Right ventricle myocardium superior (tissue), 1 donor: ENCODE measurements at regions not wholly inside any gene's neighbourhood (a gene's known extent, or its start where the extent isn't known, plus 50 kb on each side); places are given as distances from the start of the nearest gene placed in this dataset.

Source experiments
- ATAC-seq: fragments of 200-7000 bp; cut with Tn5 transposase; one replicate; pipeline ENCODE4 v1.9.1; 2020; ENCODE audit warnings: mild to moderate bottlenecking; ENCODE audit not compliant: poor library complexity
- DNase-seq: peaks from one replicate; pipeline ENCODE4 v3.0.0-alpha.2; 2020
- intact Hi-C: fragments of 100-400 bp; cut with DNase I; formaldehyde crosslinking; loops from one replicate; pipeline ENCODE4 v1.11.2; 2022
- donor health status: DM: no; HTN: yes; CAD: no; lungs with severe emphysema.

GRCh38 chr4:137638934-137639333, 106.6 kb upstream of the PCDH18 start:
- intact Hi-C loops = no loop called here
- no peak for DNase-seq
- ATAC-seq = no peak

DNA sequence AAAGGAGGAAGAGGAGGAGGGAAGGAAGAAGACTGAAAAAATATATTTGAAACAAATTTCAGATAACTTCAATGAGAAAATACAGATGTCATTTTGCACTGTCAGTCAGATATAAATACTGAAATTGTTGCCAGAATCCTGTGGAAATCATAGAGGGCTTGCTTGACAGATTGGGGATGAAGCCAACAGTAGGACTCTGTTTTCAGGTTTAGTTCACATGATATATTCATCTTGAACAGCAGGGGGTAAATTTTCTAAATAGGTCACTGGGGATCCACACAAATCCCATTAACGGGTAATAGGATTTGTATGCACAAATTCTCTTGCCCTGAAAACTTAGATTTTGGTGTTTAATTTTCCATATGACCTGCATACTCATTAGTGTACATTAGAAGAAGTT, 103.3 kb upstream of the PCDH18 start:
- ATAC-seq = no peak
- no peak for DNase-seq
- intact Hi-C loops = no loop called here

- DNase-seq = no peak
- peak; percentile 89 for ATAC-seq
- intact Hi-C loops = no loop called here
Observed at GRCh38 chr4:137635108-137635507, 102.8 kb upstream of the PCDH18 start.

DNA sequence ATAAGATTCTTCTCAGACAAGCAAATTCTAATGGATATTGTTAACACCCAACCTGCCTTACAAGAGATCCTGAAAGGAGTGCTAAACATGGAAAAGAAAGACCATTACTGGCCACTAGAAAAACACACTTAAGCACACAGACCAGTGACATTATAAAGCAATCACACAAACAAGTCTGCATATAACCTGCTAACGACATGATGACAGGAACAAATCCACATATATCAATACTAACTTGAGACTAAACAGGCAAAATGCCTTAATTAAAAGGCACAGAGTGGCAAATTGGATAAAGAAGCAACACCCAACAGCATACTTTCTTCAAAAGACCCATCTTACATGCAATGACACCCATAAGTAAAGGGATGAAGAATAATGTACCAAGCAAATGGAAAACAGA, 100.5 kb upstream of the PCDH18 start:
- no peak for DNase-seq
- intact Hi-C loops = no loop called here
- ATAC-seq = no peak

DNA sequence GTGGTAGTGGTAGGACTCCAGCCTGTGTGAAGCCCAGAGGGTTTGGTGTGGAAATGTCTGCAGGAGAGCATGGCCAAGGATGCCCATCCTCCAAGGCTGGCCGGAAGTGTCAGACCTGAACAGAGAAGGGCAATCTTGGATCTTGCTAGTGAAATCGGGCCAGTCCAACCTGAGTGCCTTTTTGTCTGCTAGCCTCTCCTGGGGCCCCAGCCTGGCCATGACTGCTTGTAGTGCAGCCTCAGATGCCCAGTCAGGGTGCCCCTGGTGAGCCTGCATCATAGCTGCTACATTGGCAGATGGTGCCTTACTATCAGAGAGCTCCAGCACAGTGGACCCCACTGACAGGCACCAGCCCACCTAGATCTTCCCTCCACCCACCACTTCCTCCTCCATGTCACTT, 99.3 kb upstream of the PCDH18 start:
- intact Hi-C loops = no loop called here
- DNase-seq (no peak), ATAC-seq (no peak)

GRCh38 chr4:137630252-137630651, 98.0 kb upstream of the PCDH18 start:
- ATAC-seq (no peak), DNase-seq (no peak)
- intact Hi-C loops = no loop called here

DNA sequence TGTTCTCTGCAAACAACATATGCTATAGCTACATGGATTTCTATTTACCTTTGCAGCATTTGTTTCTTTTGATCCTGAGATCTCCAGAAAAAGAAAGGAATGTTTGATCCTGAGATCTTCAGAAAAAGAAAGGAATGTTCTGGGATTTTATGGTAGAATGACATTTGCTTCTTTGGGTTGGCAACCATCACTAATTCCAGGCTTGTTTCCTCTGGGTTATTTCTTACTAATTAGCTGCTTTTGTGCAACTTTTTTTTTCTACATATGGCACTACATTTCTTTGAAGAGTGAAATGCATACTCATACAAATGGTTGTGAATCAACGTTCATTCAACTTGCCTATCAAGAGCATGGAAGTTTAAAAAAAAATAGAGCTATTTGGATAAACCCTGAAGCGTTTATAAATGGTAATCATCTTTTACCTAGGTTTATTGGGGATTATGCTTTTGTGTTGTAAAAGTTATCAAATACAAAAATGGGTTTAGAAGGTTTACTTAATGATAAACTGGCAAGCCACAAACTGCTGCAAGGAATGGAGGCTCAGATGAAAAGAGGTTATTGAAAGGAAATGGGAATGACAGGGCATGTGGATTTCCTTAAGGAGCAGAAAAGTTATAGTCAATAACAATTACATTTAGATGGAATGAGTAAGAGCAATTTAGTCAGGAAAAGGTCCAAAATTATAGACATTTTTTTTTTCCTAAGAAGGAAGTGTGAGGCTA, 95.6 kb upstream of the PCDH18 start:
- ATAC-seq = no peak
- intact Hi-C loops = no loop called here
- DNase-seq = no peak

GRCh38 chr4:137626942-137627738, 94.8 kb upstream of the PCDH18 start:
- ATAC-seq (no peak), DNase-seq (no peak)
- intact Hi-C loops = no loop called here

DNA sequence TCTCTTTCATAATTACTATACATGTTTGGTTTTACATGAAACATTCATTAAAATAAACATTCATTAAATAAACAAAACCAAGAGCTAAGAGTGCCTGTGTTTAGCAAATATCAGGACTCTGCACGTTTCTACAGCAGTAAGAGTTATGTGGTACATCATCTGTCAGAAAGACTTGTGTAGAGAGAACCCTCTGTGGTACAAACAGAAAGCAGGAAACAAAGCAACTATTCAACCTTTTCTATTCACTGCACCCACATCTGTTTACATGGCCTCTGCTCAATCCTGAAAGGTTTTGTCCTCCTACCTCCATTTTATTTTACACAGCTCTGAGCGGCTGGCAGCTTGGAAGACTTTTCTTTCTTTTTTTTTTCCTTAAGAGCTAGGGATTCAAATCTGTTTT, 90.7 kb upstream of the PCDH18 start:
- no peak for ATAC-seq
- DNase-seq = no peak
- intact Hi-C loops = no loop called here

- no peak for ATAC-seq
- intact Hi-C loops = no loop called here
- no peak for DNase-seq
Observed at GRCh38 chr4:137621056-137621455, 88.8 kb upstream of the PCDH18 start.

DNA sequence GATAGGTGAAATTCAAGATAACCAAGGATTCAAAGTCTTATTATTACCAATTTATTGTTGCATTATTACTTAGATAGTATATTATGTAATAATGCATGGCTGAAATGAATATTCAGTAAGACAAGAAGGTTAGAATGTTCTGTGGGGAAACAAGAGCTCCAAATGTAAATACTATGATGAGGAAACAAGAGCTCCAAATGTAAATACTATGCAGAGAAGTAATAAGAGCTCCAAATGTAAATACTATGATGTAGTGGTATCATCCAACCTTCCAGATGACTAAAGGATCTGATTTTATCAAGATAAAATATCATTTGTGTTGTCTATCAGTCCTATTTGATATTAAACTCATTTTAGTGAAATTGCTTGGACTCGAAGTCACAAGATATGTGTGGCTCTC, 82.2 kb upstream of the PCDH18 start:
- ATAC-seq (no peak), DNase-seq (no peak)
- intact Hi-C loops = no loop called here

DNA sequence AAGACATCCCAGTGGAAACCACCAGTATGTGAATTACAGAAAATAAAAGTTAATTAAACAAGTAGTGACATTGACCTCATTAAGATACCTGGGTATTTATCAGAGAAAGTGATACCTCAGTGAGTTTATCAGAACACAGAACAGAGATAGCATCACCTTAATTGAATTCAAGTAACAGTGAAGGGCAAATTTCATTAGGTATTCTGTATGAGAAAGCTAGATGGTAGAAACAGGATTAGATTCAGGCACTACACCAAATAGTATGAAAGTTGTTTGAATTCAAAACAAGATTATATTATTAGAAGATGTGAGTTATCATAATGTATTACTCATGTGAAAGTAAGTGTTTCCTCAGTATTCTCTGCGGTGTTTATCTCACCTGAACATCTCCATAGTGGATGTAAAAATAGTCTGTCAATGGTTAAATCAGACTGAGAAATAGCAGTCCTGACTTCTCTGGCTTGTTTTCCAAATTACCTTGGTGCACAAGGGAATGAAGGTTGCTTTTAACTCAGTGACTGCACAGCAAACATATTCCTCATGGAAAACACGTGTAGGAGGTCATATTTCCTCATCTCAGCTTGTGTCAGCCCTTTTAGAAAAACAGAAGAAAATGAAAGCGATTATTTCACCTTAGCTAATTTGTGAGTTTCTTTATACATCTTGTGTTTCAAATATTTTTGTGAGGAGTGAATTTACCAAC, 79.9 kb upstream of the PCDH18 start:
- no peak for ATAC-seq
- intact Hi-C loops = no loop called here
- no peak for DNase-seq

DNA sequence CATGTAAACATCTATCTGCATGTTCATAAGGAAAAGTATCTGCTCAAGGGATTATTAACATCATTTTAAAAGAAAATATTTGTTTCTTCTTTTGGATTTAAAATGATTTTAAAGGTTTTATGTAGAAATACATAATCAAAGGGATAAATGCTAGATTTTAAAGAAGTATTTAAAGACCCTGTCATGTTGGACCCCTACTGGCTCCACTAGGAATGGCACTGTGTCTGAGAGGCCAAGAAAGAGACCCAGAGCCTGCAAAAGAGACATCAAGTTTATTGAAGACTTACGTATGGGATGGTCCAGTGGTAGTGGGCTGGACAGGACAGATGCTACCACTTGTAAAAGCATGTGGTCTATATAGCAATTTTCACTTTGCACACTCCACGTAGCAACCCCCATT, 78.7 kb upstream of the PCDH18 start:
- intact Hi-C loops = no loop called here
- DNase-seq (no peak), ATAC-seq (no peak)

DNA sequence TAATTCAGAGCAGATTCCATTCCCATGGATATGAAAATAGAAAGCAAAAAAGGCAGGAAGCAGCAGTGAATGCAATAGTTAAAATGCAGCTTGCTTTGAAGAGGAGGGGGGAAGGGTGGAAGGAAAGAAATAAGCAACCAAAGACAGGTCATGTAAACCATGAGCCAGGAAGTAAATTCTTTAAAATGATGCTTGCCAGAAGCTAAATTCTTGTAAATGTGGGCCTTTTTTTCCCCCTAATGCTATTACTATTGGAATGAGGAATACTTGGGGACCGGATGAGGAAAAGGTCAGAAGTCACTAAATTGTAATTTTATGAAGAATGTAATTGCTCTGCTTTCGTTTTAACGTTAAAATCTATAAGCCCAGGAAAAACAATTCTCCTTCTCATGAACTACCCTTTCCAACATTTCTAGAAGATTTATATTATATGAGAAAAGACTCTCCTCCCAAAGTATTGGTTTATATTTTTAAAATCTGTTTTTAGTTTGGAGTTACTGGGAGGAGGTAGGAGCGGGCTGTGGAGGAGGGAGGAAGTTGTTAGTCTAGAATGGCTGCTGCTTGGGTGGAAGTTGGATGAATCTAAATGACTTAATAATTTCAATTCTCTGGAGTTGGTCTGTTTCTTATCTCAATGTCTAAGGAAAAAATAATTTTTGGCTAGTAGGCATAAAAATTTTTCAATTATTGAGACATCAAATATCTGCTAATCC, 77.6 kb upstream of the PCDH18 start:
- DNase-seq (no peak), ATAC-seq (peak; percentile 68)
- intact Hi-C loops = no loop called here

- DNase-seq = no peak
- intact Hi-C loops = no loop called here
- ATAC-seq = peak; percentile 68
Observed at GRCh38 chr4:137608085-137608484, 75.8 kb upstream of the PCDH18 start.

GRCh38 chr4:137602436-137602835, 70.1 kb upstream of the PCDH18 start:
- DNase-seq (no peak), ATAC-seq (no peak)
- intact Hi-C loops = no loop called here

DNA sequence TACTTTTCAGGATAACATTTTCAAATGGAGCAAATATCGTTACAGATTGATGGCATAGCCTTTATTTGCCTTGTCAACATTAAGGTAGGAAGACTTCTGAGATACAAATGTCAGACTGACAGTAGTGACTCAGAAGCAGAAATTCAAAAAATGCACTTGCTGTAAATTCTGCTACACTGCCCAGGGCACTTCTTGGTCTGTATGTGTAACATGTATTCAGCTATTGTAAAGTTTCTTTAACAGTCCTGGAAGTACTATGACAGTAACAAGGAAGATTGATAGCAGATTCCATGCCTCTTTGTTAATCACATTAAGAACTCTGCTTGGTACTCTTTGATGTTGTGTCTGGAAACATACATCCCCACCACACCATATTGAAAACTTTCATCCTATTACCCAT, 69.6 kb upstream of the PCDH18 start:
- intact Hi-C loops = no loop called here
- no peak for DNase-seq
- ATAC-seq = no peak

GRCh38 chr4:137599734-137600133, 67.4 kb upstream of the PCDH18 start:
- DNase-seq = no peak
- intact Hi-C loops = no loop called here
- ATAC-seq = no peak

DNA sequence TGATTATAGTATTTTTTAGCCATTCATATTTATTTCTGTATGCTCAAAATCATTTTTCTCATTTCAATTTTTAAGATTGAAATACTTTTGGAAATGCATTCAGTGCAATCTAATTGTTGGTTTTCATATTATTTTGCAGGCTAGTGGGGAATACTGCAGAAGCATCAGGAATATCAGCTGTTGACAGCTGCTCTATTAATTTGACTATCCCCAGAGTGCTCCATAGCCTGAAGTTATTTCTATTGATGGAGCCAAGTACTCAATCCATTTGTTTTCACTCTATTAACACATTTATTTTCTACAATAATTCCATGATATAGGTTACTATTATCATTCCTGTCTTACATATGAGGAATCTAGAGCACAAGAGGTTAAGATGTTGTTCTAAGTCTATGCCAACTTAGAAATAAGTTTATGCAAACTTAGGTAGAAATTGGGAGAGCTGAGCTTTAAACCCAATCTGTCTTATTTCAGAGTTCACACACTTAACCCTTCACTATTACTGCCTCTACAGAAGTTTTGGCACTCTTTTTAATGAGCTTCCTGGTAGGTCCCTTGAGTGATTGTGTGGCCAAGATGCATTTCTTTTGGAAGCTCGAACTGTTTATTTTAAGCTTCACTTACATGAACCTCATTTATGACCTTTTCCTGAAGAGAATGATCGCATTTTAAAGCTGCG, 65.6 kb upstream of the PCDH18 start:
- ATAC-seq = peak; percentile 51
- intact Hi-C loops = no loop called here
- no peak for DNase-seq
